T47D (cell line): ENCODE measurements at regions not wholly inside any gene's neighbourhood (a gene's known extent, or its start where the extent isn't known, plus 50 kb on each side); places are given as distances from the start of the nearest gene placed in this dataset.
"Not testable (repeated sequence)": the region's sequence is repeated elsewhere in the genome, so short reads cannot be mapped to it uniquely, and the experiment has no call there.

Experiments
- DNase-seq, 2 experiments: peaks; one replicate each; pipeline versions ENCODE4 v3.0.0 to v3.0.0-alpha.2; 2011 to 2012; ENCODE audit warnings: low read depth in 1 of 2, low spot score in 1 of 2
- JUND ChIP-seq: IDR thresholded peaks from 2 replicates; pipeline ENCODE4 v1.6.1; 2012; ENCODE audit warnings: low read depth
- in situ Hi-C: cut with HindIII; loops from 2 replicates; pipeline ENCODE4 v1.10.0; 2016; ENCODE audit warnings: low sequenced_read_pairs, low pct_unique_long_range_greater_than_20kb

- in situ Hi-C loops, result no loop called here
- no peak for DNase-seq
- no peak for TF ChIP-seq JUND
Measured at GRCh38 chr2:114259389-114259788, 183.1 kb upstream of the DPP10 start.

- in situ Hi-C loops, result no loop called here
- TF ChIP-seq JUND, result no peak
- DNase-seq, result no peak
Measured at GRCh38 chr2:114261366-114261765, 181.1 kb upstream of the DPP10 start.

- in situ Hi-C loops, result no loop called here
- no peak for DNase-seq
- TF ChIP-seq JUND, result no peak
Measured at GRCh38 chr2:114265261-114265660, 177.2 kb upstream of the DPP10 start.

GRCh38 chr2:114274957-114275356 lies 167.5 kb upstream of the DPP10 start:
- DNase-seq, result no peak
- in situ Hi-C loops, result no loop called here
- no peak for TF ChIP-seq JUND

- DNase-seq, result no peak
- in situ Hi-C loops, result no loop called here
- TF ChIP-seq JUND, result no peak
Measured at GRCh38 chr2:114281188-114281587, 161.3 kb upstream of the DPP10 start.

- in situ Hi-C loops, result no loop called here
- TF ChIP-seq JUND, result no peak
- DNase-seq, result no peak
Measured at GRCh38 chr2:114283774-114284173, 158.7 kb upstream of the DPP10 start.

GRCh38 chr2:114286438-114286837 lies 156.0 kb upstream of the DPP10 start:
- no peak for TF ChIP-seq JUND
- DNase-seq, result no peak
- in situ Hi-C loops, result no loop called here

- no peak for TF ChIP-seq JUND
- DNase-seq, result no peak
- in situ Hi-C loops, result no loop called here
Measured at GRCh38 chr2:114293355-114293754, 149.1 kb upstream of the DPP10 start.

GRCh38 chr2:114294741-114295140 lies 147.7 kb upstream of the DPP10 start:
- DNase-seq, result no peak
- TF ChIP-seq JUND, result no peak
- in situ Hi-C loops, result no loop called here

GRCh38 chr2:114300351-114300750 lies 142.1 kb upstream of the DPP10 start:
- in situ Hi-C loops, DNase-seq: not testable (repeated sequence)

- TF ChIP-seq JUND, result no peak
- no peak for DNase-seq
- in situ Hi-C loops, result no loop called here
Measured at GRCh38 chr2:114316532-114317300, 125.7 kb upstream of the DPP10 start.

GRCh38 chr2:114330594-114330993 lies 111.8 kb upstream of the DPP10 start:
- in situ Hi-C loops, result no loop called here
- DNase-seq, result no peak
- no peak for TF ChIP-seq JUND

- no peak for TF ChIP-seq JUND
- no peak for DNase-seq
- in situ Hi-C loops, result no loop called here
Measured at GRCh38 chr2:114331934-114332333, 110.5 kb upstream of the DPP10 start.

GRCh38 chr2:114345246-114345645 lies 97.2 kb upstream of the DPP10 start:
- in situ Hi-C loops, result no loop called here
- DNase-seq, result no peak
- TF ChIP-seq JUND, result no peak
